Fibroblast of lung (primary cell): ENCODE measurements at regions not wholly inside any gene's neighbourhood (a gene's known extent, or its start where the extent isn't known, plus 50 kb on each side); places are given as distances from the start of the nearest gene placed in this dataset.
"Not testable (repeated sequence)": the region's sequence is repeated elsewhere in the genome, so short reads cannot be mapped to it uniquely, and the experiment has no call there.

Source experiments
- DNase-seq, 2 donors: peaks; one replicate each; pipeline versions ENCODE4 v3.0.0 to v3.0.0-alpha.2; 2010; ENCODE audit warnings: low read depth in 2 of 2
- H2AFZ ChIP-seq: 2 replicates; pipeline ENCODE4 v1.5.1; 2012; ENCODE audit warnings: low read length, control low read depth, inconsistent platforms
- H3K27ac ChIP-seq: 2 replicates; pipeline ENCODE4 v1.5.1; 2011; ENCODE audit warnings: low read length, control low read depth; ENCODE audit not compliant: insufficient read depth
- H3K27me3 ChIP-seq: 2 replicates; pipeline ENCODE4 v1.5.1; 2011; ENCODE audit warnings: mild to moderate bottlenecking, low read length; ENCODE audit not compliant: control insufficient read depth, insufficient read depth
- H3K36me3 ChIP-seq: 2 replicates; pipeline ENCODE4 v1.5.1; 2011; ENCODE audit warnings: low read length; ENCODE audit not compliant: control insufficient read depth, insufficient read depth
- H3K4me1 ChIP-seq: 2 replicates; pipeline ENCODE4 v1.5.1; 2011; ENCODE audit warnings: low read length; ENCODE audit not compliant: control insufficient read depth, insufficient read depth; ENCODE audit errors: extremely low read depth
- H3K4me2 ChIP-seq: 2 replicates; pipeline ENCODE4 v1.5.1; 2011; ENCODE audit warnings: low read length, control low read depth; ENCODE audit not compliant: insufficient read depth; ENCODE audit errors: extremely low read depth
- H3K4me3 ChIP-seq, 4 experiments: fragments of 200-600 bp in 1 of 4; sonication (generic) in 1 of 4; replicated peaks in 1 of 4; 2 replicates each; pipeline ENCODE4 v1.5.1; 2011 to 2016; ENCODE audit warnings: low read length in 4 of 4, low read depth in 3 of 4, mild to moderate bottlenecking in 3 of 4, control low read depth in 2 of 4, inconsistent platforms in 1 of 4, mixed read lengths in 1 of 4; ENCODE audit not compliant: insufficient read depth in 1 of 4; ENCODE audit errors: control extremely low read depth in 1 of 4
- H3K79me2 ChIP-seq: 2 replicates; pipeline ENCODE4 v1.5.1; 2012; ENCODE audit warnings: mild to moderate bottlenecking, low read length, inconsistent platforms; ENCODE audit not compliant: control insufficient read depth, insufficient read depth
- H3K9ac ChIP-seq: 2 replicates; pipeline ENCODE4 v1.5.1; 2011; ENCODE audit warnings: mild to moderate bottlenecking, low read length, control low read depth; ENCODE audit not compliant: insufficient read depth
- H3K9me3 ChIP-seq: 2 replicates; pipeline ENCODE4 v1.5.1; 2012; ENCODE audit warnings: low read depth, low read length; ENCODE audit not compliant: control insufficient read depth, insufficient read depth
- H4K20me1 ChIP-seq: 2 replicates; pipeline ENCODE4 v1.5.1; 2011; ENCODE audit warnings: low read length; ENCODE audit not compliant: control insufficient read depth, insufficient read depth; ENCODE audit errors: extremely low read depth
- CTCF ChIP-seq, 2 donors: IDR thresholded peaks in 1 of 2; conservative IDR thresholded peaks in 1 of 2; 1 replicate in 1 of 2; 2 replicates in 1 of 2; pipeline ENCODE4 v1.5.1; 2011 to 2012; ENCODE audit warnings: low read length in 2 of 2, control low read depth in 1 of 2, inconsistent platforms in 1 of 2, low read depth in 1 of 2, mild to moderate bottlenecking in 1 of 2
- EZH2 ChIP-seq: IDR thresholded peaks from 2 replicates; pipeline ENCODE4 v1.5.1; 2012; ENCODE audit warnings: low read length, control low read depth, mild to moderate bottlenecking; ENCODE audit errors: missing control alignments

DNA sequence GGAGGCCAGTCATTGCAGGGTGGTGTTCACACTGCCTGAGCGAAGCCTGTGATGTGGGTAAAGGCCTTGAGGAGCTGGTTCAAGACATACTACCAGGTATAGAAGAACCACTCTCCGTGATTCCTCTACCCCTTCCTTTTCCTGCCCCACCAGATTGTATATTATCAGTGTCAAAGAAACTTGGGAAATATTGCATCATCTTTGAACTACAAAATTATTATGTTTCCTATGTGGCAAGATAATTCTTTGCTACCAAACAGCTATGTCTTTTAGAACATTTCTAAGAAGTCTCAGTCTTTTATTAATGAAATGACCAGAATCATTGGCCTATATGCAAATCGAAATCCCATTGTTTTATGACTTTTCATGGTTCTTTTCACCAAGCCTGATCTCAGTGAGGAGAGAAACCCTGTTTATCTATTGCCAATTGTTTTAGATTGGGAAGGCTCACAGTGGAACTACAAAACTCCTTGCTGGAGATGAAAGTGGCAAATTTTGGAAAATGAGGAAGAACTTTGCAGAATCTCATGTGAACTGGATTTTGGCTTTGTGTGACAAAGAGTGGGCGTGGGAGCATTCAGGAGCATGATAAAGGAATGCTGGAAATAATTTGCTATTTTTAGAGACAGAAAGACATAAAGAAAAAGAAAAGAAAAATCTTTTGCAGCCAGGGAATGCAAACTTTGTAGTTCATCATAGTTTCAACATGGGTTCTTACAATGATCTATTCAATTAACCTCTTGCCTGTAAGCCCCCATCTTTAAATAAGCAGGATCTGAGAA is 286.9 kb downstream of the INSIG2 start:
- Histone ChIP-seq H3K36me3 (no peaks in the 10 kb centered on the region), H4K20me1 (no peaks in the 10 kb centered on the region), H3K4me2 (no peak overlapping the region), H3K9me3 (no peaks in the 10 kb centered on the region), H2AFZ (no peak overlapping the region), H3K79me2 (no peaks in the 10 kb centered on the region), H3K27me3 (peaks cover 5% of the 10 kb centered on the region), H3K4me1 (no peaks in the 10 kb centered on the region), H3K27ac (no peak overlapping the region), H3K4me3 (no peak overlapping the region), H3K9ac (no peak overlapping the region)
- peak in 1 of 2 donors; percentile 38 for DNase-seq
- TF ChIP-seq CTCF (conservative IDR thresholded peaks at IDR 0.05 in 1 of 2, IDR thresholded peaks at IDR 0.05 in 1 of 2; ENCODE audit: low read depth in 1 of 2, low read length in 2 of 2) = no peak
- no peak for TF ChIP-seq EZH2

- TF ChIP-seq CTCF (conservative IDR thresholded peaks at IDR 0.05 in 1 of 2, IDR thresholded peaks at IDR 0.05 in 1 of 2; ENCODE audit: low read depth in 1 of 2, low read length in 2 of 2) = no peak
- TF ChIP-seq EZH2 = no peak
- Histone ChIP-seq H3K9ac (no peak overlapping the region), H3K9me3 (no peaks in the 10 kb centered on the region), H3K27me3 (peaks cover 5% of the 10 kb centered on the region), H3K4me1 (no peaks in the 10 kb centered on the region), H3K79me2 (no peaks in the 10 kb centered on the region), H3K36me3 (no peaks in the 10 kb centered on the region), H2AFZ (no peak overlapping the region), H3K27ac (no peak overlapping the region), H3K4me3 (no peak overlapping the region), H4K20me1 (no peaks in the 10 kb centered on the region), H3K4me2 (no peak overlapping the region)
- DNase-seq = peak in 1 of 2 donors; percentile 32
Measured at GRCh38 chr2:118372886-118373830, 284.9 kb downstream of the INSIG2 start.

DNA sequence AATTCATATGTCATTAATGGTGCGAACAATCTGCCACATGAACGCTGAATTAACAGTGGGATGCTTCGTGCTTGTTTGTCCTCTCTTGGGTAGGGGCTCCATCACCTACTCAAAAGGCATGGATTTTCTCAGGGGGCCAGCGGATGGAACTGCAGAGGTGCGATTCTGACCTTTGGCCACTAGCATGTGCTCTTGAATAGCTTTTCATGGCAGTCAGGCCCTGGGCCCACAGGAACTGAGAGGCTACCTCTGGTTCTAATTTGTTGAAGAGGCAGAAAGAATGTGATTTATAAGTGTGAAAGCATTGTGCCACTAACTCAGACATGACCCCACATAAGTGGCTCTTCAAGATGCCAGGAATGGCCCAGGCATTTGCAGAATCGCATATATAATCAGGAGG is 283.2 kb downstream of the INSIG2 start:
- Histone ChIP-seq H3K36me3 (no peaks in the 10 kb centered on the region), H2AFZ (no peak overlapping the region), H3K4me3 (no peak overlapping the region), H3K9me3 (no peaks in the 10 kb centered on the region), H3K4me1 (no peaks in the 10 kb centered on the region), H4K20me1 (no peaks in the 10 kb centered on the region), H3K27me3 (no peaks in the 10 kb centered on the region), H3K79me2 (no peaks in the 10 kb centered on the region), H3K27ac (no peak overlapping the region), H3K9ac (no peak overlapping the region), H3K4me2 (no peak overlapping the region)
- DNase-seq = peak; percentile 38 to 59
- TF ChIP-seq EZH2 (no peak), CTCF (conservative IDR thresholded peaks at IDR 0.05 in 1 of 2, IDR thresholded peaks at IDR 0.05 in 1 of 2; ENCODE audit: low read depth in 1 of 2, low read length in 2 of 2) (peak; percentile 59 to 65)

DNA sequence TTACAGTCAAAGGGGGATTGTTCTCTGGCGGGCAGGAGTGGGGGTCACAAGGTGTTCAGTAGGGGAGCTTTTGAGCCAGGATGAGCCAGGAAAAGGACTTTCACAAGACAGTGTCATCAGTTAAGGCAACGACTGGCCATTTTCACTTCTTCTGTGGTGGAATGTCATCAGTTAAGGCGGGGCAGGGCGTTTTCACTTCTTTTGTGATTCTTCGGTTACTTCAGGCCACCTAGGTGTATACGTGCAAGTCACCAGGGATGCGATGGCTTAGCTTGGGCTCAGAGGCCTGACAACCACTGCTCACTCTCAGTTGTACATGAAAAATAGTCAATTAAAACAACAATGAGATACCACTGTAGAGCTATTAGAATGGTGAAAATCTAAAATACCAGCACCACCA is 281.2 kb downstream of the INSIG2 start:
- H3K4me1 ChIP-seq, H3K79me2 ChIP-seq, H3K9me3 ChIP-seq, H2AFZ ChIP-seq, H3K4me3 ChIP-seq, H3K27me3 ChIP-seq, DNase-seq, H3K4me2 ChIP-seq, H4K20me1 ChIP-seq, H3K36me3 ChIP-seq, H3K9ac ChIP-seq, H3K27ac ChIP-seq: not testable (repeated sequence)
